SK-N-SH treated with all-trans-retinoic acid at 6 μM for 48 hours (cell line): ENCODE measurements at regions not wholly inside any gene's neighbourhood (a gene's known extent, or its start where the extent isn't known, plus 50 kb on each side); places are given as distances from the start of the nearest gene placed in this dataset.

Experiments
- ATAC-seq: fragments of 200-7000 bp; cut with Tn5 transposase; 3 replicates; pipeline ENCODE4 v1.9.1; 2020; ENCODE audit warnings: mild to moderate bottlenecking, moderate library complexity
- ARNTL ChIP-seq: fragments of 450-650 bp; formaldehyde crosslinking; IDR thresholded peaks from 2 replicates; pipeline ENCODE4 v1.5.0; 2020; ENCODE audit warnings: low read depth, mild to moderate bottlenecking, moderate library complexity, borderline replicate concordance
- BACH2 ChIP-seq: fragments of 250-450 bp; sonication (Bioruptor Pico); IDR thresholded peaks from 2 replicates; pipeline ENCODE4 v1.9.0; 2021; ENCODE audit warnings: mild to moderate bottlenecking, borderline replicate concordance
- CREB5 ChIP-seq: fragments of 250-450 bp; sonication (Bioruptor Pico); IDR thresholded peaks from 2 replicates; pipeline ENCODE4 v1.5.1; 2020; ENCODE audit warnings: low read depth, mild to moderate bottlenecking, moderate library complexity
- CSDC2 ChIP-seq: fragments of 250-450 bp; sonication (Bioruptor Pico); IDR thresholded peaks from 2 replicates; pipeline ENCODE4 v1.5.0; 2020; ENCODE audit warnings: mild to moderate bottlenecking, moderate library complexity
- CSRNP3 ChIP-seq: fragments of 250-450 bp; sonication (Bioruptor Pico); IDR thresholded peaks from 2 replicates; pipeline ENCODE4 v1.5.1; 2021; ENCODE audit warnings: mild to moderate bottlenecking, moderate library complexity
- ESRRG ChIP-seq: fragments of 250-450 bp; sonication (Bioruptor Pico); IDR thresholded peaks from 2 replicates; pipeline ENCODE4 v1.6.1; 2021; ENCODE audit warnings: mild to moderate bottlenecking
- GLIS3 ChIP-seq: fragments of 250-450 bp; sonication (Bioruptor Pico); IDR thresholded peaks from 2 replicates; pipeline ENCODE4 v1.5.0; 2020; ENCODE audit warnings: mild to moderate bottlenecking, moderate library complexity
- ISL1 ChIP-seq: fragments of 250-450 bp; sonication (Bioruptor Pico); IDR thresholded peaks from 2 replicates; pipeline ENCODE4 v2.1.2; 2022; ENCODE audit warnings: mild to moderate bottlenecking, moderate library complexity
- OSR1 ChIP-seq: fragments of 250-450 bp; sonication (Bioruptor Pico); IDR thresholded peaks from 2 replicates; pipeline ENCODE4 v1.8.0; 2022; ENCODE audit warnings: moderate library complexity, mild to moderate bottlenecking, inconsistent platforms
- PATZ1 ChIP-seq: fragments of 250-450 bp; sonication (Bioruptor Pico); IDR thresholded peaks from 2 replicates; pipeline ENCODE4 v1.8.0; 2020; ENCODE audit warnings: mild to moderate bottlenecking, moderate library complexity, borderline replicate concordance
- PPARA ChIP-seq: fragments of 250-450 bp; sonication (Bioruptor Pico); IDR thresholded peaks from 2 replicates; pipeline ENCODE4 v1.5.0; 2020; ENCODE audit warnings: mild to moderate bottlenecking, borderline replicate concordance
- RARB ChIP-seq: fragments of 250-450 bp; sonication (Bioruptor Pico); IDR thresholded peaks from 2 replicates; pipeline ENCODE4 v1.8.0; 2021; ENCODE audit warnings: mild to moderate bottlenecking, moderate library complexity
- SNAI2 ChIP-seq: fragments of 250-450 bp; sonication (Bioruptor Pico); IDR thresholded peaks from 2 replicates; pipeline ENCODE4 v1.5.0; 2020; ENCODE audit warnings: mild to moderate bottlenecking, moderate library complexity
- TCF4 ChIP-seq: fragments of 250-450 bp; sonication (Bioruptor Pico); IDR thresholded peaks from 2 replicates; pipeline ENCODE4 v1.8.0; 2021; ENCODE audit warnings: mild to moderate bottlenecking, moderate library complexity, borderline replicate concordance
- ZC3H10 ChIP-seq: fragments of 250-450 bp; sonication (Bioruptor Pico); IDR thresholded peaks from 2 replicates; pipeline ENCODE4 v1.5.1; 2021; ENCODE audit warnings: mild to moderate bottlenecking, moderate library complexity
- ZFP3 ChIP-seq: fragments of 250-450 bp; sonication (Bioruptor Pico); IDR thresholded peaks from 2 replicates; pipeline ENCODE4 v1.5.0; 2020; ENCODE audit warnings: mild to moderate bottlenecking, moderate library complexity
- ZFP30 ChIP-seq: fragments of 450-650 bp; formaldehyde crosslinking; IDR thresholded peaks from 2 replicates; pipeline ENCODE4 v1.5.0; 2022; ENCODE audit warnings: mild to moderate bottlenecking, moderate library complexity
- ZNF70 ChIP-seq: fragments of 450-650 bp; formaldehyde crosslinking; IDR thresholded peaks from 2 replicates; pipeline ENCODE4 v1.5.0; 2020; ENCODE audit warnings: mild to moderate bottlenecking, moderate library complexity
- ZNF8 ChIP-seq: fragments of 450-650 bp; formaldehyde crosslinking; IDR thresholded peaks from 2 replicates; pipeline ENCODE4 v1.5.0; 2020; ENCODE audit warnings: mild to moderate bottlenecking, moderate library complexity
- TF ChIP-seq, protein P1 (sequence below): fragments of 250-450 bp; sonication (Bioruptor Pico); IDR thresholded peaks from 2 replicates; pipeline ENCODE4 v1.5.0; 2020; ENCODE audit warnings: mild to moderate bottlenecking, moderate library complexity

DNA sequence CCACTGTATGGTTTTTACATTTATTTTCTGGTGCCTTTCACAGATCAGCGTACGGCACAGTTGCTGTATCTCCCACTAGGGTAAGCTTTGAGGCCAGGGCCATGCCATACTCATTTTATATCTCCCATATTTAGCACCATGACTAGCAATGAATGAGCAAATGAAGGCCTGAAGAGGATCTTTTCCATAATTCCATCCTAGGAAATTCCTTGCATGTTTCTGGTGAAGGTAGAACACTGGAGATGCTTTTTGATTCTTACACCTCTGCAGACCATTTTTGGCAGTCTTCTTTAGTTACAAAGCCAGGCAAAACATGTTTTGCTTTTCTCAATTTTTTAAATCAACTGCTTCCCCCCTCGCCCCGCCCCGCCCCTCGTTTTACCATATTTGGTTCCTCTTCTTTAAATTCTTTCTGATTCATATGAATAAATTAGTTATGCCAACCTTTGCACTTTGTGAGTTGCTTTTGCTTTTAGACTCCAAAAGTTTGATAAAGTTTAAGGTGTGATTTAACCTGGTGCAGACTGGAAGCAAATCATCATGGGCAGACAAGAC lies 78.9 kb upstream of the AK4 start:
- no peak for TF ChIP-seq GLIS3 (CRISPR knock-in tag)
- TF ChIP-seq BACH2 (CRISPR knock-in tag), result no peak
- TF ChIP-seq ESRRG, result no peak
- TF ChIP-seq ZNF70 (CRISPR knock-in tag), result no peak
- no peak for TF ChIP-seq CSRNP3 (CRISPR knock-in tag)
- TF ChIP-seq CREB5, result no peak
- TF ChIP-seq ZNF8, result no peak
- no peak for TF ChIP-seq ZFP3 (CRISPR knock-in tag)
- no peak for TF ChIP-seq ARNTL (CRISPR knock-in tag)
- TF ChIP-seq OSR1 (CRISPR knock-in tag), result no peak
- no peak for TF ChIP-seq CSDC2 (CRISPR knock-in tag)
- TF ChIP-seq PPARA (CRISPR knock-in tag), result no peak
- ATAC-seq, result no peak

DNA sequence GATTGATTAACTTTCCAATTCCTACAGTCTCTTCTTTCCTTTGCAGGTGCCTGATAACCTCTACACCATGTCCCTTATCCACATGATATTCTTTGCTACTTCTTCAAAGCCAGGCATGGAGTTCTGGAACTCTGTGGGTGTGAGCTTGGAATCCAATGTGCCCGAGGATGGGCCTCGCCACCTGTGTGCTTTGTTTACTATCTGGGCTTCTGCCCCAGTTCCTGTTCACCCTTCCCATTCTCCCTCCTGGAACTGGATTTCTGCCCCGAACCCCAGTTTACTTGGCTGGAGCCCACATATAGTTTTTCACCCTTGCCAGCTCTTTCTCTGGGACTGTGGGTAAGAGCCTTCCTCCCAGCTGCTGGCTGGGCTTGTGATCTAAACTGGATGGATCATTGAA lies 75.2 kb upstream of the AK4 start:
- TF ChIP-seq ZNF8, result no peak
- TF ChIP-seq PPARA (CRISPR knock-in tag), result no peak
- no peak for ATAC-seq

GRCh38 chr1:65075123-65075976 lies 72.7 kb upstream of the AK4 start:
- ATAC-seq, result peak; percentile 94

GRCh38 chr1:65077369-65077768 lies 70.6 kb upstream of the AK4 start:
- ATAC-seq, result no peak
- TF ChIP-seq ZFP30 (CRISPR knock-in tag), result no peak
- TF ChIP-seq BACH2 (CRISPR knock-in tag), result no peak
- TF ChIP-seq SNAI2 (CRISPR knock-in tag), result no peak
- no peak for TF ChIP-seq CSRNP3 (CRISPR knock-in tag)
- TF ChIP-seq CREB5, result no peak
- TF ChIP-seq ZNF70 (CRISPR knock-in tag), result no peak
- TF ChIP-seq RARB (CRISPR knock-in tag), result no peak
- no peak for TF ChIP-seq ISL1 (CRISPR knock-in tag)
- no peak for TF ChIP-seq PATZ1
- no peak for TF ChIP-seq GLIS3 (CRISPR knock-in tag)
- no peak for TF ChIP-seq TCF4 (CRISPR knock-in tag)
- TF ChIP-seq, protein P1, sequence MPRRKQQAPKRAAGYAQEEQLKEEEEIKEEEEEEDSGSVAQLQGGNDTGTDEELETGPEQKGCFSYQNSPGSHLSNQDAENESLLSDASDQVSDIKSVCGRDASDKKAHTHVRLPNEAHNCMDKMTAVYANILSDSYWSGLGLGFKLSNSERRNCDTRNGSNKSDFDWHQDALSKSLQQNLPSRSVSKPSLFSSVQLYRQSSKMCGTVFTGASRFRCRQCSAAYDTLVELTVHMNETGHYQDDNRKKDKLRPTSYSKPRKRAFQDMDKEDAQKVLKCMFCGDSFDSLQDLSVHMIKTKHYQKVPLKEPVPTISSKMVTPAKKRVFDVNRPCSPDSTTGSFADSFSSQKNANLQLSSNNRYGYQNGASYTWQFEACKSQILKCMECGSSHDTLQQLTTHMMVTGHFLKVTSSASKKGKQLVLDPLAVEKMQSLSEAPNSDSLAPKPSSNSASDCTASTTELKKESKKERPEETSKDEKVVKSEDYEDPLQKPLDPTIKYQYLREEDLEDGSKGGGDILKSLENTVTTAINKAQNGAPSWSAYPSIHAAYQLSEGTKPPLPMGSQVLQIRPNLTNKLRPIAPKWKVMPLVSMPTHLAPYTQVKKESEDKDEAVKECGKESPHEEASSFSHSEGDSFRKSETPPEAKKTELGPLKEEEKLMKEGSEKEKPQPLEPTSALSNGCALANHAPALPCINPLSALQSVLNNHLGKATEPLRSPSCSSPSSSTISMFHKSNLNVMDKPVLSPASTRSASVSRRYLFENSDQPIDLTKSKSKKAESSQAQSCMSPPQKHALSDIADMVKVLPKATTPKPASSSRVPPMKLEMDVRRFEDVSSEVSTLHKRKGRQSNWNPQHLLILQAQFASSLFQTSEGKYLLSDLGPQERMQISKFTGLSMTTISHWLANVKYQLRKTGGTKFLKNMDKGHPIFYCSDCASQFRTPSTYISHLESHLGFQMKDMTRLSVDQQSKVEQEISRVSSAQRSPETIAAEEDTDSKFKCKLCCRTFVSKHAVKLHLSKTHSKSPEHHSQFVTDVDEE (CRISPR knock-in tag), result no peak
- no peak for TF ChIP-seq PPARA (CRISPR knock-in tag)

More at GRCh38 chr1:65075123-65075976, 72.7 kb upstream of the AK4 start:
- TF ChIP-seq ZC3H10 (no peak), ESRRG (no peak), ZNF8 (no peak), PATZ1 (no peak), SNAI2 (CRISPR knock-in tag) (no peak)
